ENCODE measurements at regions not wholly inside any gene's neighbourhood (a gene's known extent, or its start where the extent isn't known, plus 50 kb on each side); places are given as distances from the start of the nearest gene placed in this dataset.

DNA sequence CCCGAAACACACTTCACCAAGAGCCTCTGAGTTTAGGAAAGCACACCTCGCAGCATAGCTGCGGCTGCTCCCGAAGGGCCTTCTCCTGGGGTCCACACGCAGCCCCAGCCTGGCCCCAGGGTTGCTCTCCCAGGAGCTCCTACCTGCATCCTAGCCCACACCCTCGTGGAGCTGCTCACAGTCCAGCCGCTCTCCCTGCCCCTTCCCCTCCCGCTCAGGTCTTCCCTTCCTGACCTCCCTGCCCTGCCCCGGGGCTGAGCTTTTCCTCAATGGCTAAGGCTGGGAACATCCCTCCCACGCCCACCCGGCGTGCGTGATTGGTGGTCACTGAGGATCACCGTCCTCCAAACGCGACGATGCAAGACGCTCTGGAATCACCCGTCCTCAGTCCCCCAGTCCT, 205.8 kb downstream of the FNDC1 start:
- in situ Hi-C loops (cut with MboI; ENCODE audit: low pct_ligation_motif_present in 1 of 4, low pct_unique_long_range_greater_than_20kb in 1 of 4, low sequenced_read_pairs in 3 of 4): no loop called here
- TF ChIP-seq POLR2AphosphoS5 (IDR thresholded peaks at IDR 0.05): no peak
- no peak for TF ChIP-seq POLR2A (IDR thresholded peaks at IDR 0.05)
- no peaks in the 10 kb centered on the region for H3K36me3 ChIP-seq
- intact Hi-C loops (cut with DNase I; ENCODE audit: low total_unique reads): no loop called here
- no peak overlapping the region for H3K4me3 ChIP-seq
- WGBS, 2 donors (ENCODE audit: low coverage in 1 of 2): 90% methylated on average over 19 of the region's 19 CpGs; no CpG with 5 or more reads in 1 of the 2 donors
- H3K9me3 ChIP-seq: no peaks in the 10 kb centered on the region
- H3K27ac ChIP-seq: no peak overlapping the region
- no peaks in the 10 kb centered on the region for H3K27me3 ChIP-seq
- H3K4me1 ChIP-seq: no peaks in the 10 kb centered on the region
- no peak for DNase-seq

DNA sequence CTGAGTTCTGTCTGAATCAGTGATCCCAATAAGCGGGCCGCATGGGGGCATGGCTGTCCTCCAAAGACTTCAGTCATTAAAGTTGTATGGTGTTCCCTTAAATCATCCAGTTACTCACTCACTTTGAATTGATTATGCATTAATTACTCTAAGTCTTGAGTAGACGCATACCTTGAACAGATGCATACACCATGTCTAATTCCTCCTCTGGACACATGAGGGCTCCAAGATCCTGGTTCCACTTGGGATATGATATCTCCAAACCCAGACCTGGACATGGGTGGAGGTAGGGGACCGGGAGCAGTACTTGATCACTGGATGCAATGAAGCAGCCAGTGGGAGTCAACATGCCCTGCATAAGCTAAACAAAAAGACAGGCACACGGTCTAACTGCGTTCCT, 204.5 kb downstream of the FNDC1 start:
- no peaks in the 10 kb centered on the region for H3K4me1 ChIP-seq
- intact Hi-C loops (cut with DNase I; ENCODE audit: low total_unique reads): no loop called here
- TF ChIP-seq POLR2AphosphoS5 (IDR thresholded peaks at IDR 0.05): no peak
- TF ChIP-seq, protein P1, sequence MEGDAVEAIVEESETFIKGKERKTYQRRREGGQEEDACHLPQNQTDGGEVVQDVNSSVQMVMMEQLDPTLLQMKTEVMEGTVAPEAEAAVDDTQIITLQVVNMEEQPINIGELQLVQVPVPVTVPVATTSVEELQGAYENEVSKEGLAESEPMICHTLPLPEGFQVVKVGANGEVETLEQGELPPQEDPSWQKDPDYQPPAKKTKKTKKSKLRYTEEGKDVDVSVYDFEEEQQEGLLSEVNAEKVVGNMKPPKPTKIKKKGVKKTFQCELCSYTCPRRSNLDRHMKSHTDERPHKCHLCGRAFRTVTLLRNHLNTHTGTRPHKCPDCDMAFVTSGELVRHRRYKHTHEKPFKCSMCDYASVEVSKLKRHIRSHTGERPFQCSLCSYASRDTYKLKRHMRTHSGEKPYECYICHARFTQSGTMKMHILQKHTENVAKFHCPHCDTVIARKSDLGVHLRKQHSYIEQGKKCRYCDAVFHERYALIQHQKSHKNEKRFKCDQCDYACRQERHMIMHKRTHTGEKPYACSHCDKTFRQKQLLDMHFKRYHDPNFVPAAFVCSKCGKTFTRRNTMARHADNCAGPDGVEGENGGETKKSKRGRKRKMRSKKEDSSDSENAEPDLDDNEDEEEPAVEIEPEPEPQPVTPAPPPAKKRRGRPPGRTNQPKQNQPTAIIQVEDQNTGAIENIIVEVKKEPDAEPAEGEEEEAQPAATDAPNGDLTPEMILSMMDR (IDR thresholded peaks at IDR 0.05): no peak
- TF ChIP-seq POLR2A (IDR thresholded peaks at IDR 0.05): no peak
- no peak for TF ChIP-seq EP300 (IDR thresholded peaks at IDR 0.05; ENCODE audit: low read depth)

DNA sequence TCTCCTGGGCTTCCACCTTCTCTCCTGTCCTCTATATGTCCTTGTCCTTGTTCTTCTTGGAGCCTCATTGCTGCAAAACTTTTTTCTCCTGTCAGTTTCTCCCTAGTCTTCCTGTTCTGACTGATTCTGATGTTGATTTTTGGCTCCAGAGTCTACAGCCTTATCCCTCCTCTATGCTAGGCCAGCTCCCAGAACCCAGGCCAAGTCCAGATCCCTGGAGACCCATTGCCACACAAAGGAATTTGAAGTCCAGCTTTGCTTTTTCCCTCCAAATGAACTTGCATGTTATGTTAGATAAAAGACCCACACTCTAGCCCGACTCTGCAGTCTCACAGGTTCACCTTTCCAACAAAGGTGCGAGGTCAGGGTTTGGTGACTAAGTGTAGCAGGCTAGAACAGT, 203.1 kb downstream of the FNDC1 start:
- Histone ChIP-seq H3K36me3 (no peaks in the 10 kb centered on the region), H3K4me1 (no peaks in the 10 kb centered on the region), H3K27me3 (no peaks in the 10 kb centered on the region), H3K4me3 (no peak overlapping the region), H3K27ac (no peak overlapping the region), H3K9me3 (peaks cover 0 to 4% of the 10 kb centered on the region in 2 donors)
- 40 to 60% methylated on average over 1 to 2 of the region's 2 CpGs for WGBS, 2 donors (ENCODE audit: low coverage in 1 of 2)
- DNase-seq: no peak
- intact Hi-C loops (cut with DNase I; ENCODE audit: low total_unique reads) (no loop called here), in situ Hi-C loops (cut with MboI; ENCODE audit: low pct_ligation_motif_present in 1 of 4, low pct_unique_long_range_greater_than_20kb in 1 of 4, low sequenced_read_pairs in 3 of 4) (no loop called here)
- TF ChIP-seq EP300 (IDR thresholded peaks at IDR 0.05; ENCODE audit: low read depth) (no peak), POLR2AphosphoS5 (IDR thresholded peaks at IDR 0.05) (no peak), POLR2A (IDR thresholded peaks at IDR 0.05) (no peak)
- TF ChIP-seq, protein P1 (IDR thresholded peaks at IDR 0.05): no peak

More for the DNA sequence above, 204.5 kb downstream of the FNDC1 start:
- DNase-seq: no peak
- H3K27me3 ChIP-seq: no peaks in the 10 kb centered on the region
- WGBS, 2 donors (ENCODE audit: low coverage in 1 of 2): 81 to 87% methylated on average over 4 to 6 of the region's 6 CpGs
- H3K4me3 ChIP-seq: no peak overlapping the region
- peaks cover 0 to 4% of the 10 kb centered on the region in 2 donors for H3K9me3 ChIP-seq
- no peaks in the 10 kb centered on the region for H3K36me3 ChIP-seq
- in situ Hi-C loops (cut with MboI; ENCODE audit: low pct_ligation_motif_present in 1 of 4, low pct_unique_long_range_greater_than_20kb in 1 of 4, low sequenced_read_pairs in 3 of 4): no loop called here
- H3K27ac ChIP-seq: no peak overlapping the region

DNA sequence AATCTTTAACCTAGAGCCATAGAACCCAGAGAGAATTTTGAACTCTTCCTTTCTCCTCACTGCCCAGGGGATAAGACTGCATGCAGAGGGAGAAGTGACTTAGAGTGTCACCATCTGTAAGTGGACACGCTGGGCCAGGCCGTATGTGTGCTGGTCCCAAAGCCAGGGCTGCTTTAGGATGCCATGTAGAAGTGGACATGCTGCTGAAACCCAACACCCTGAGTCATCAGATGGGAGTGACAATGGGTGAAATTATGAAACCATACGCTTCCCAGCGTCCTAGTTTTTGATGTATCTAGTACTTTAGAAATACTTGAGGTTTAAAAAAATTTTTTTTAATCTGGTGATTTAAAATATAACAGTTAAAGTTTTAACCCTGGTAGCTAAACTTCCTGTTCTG, 191.1 kb downstream of the FNDC1 start:
- in situ Hi-C loops (cut with MboI; ENCODE audit: low pct_ligation_motif_present in 1 of 4, low pct_unique_long_range_greater_than_20kb in 1 of 4, low sequenced_read_pairs in 3 of 4): no loop called here
- no peaks in the 10 kb centered on the region for H3K4me1 ChIP-seq
- intact Hi-C loops (cut with DNase I; ENCODE audit: low total_unique reads): no loop called here
- no peak for DNase-seq
- TF ChIP-seq, protein P1 (IDR thresholded peaks at IDR 0.05): no peak
- TF ChIP-seq EP300 (IDR thresholded peaks at IDR 0.05; ENCODE audit: low read depth): no peak
- TF ChIP-seq POLR2A (IDR thresholded peaks at IDR 0.05): no peak
- TF ChIP-seq POLR2AphosphoS5 (IDR thresholded peaks at IDR 0.05): no peak
- H3K27me3 ChIP-seq: no peaks in the 10 kb centered on the region
- H3K27ac ChIP-seq: no peak overlapping the region
- H3K9me3 ChIP-seq: no peaks in the 10 kb centered on the region
- H3K36me3 ChIP-seq: no peaks in the 10 kb centered on the region
- WGBS, 2 donors (ENCODE audit: low coverage in 1 of 2): 40 to 86% methylated on average over 1 to 4 of the region's 4 CpGs
- no peak overlapping the region for H3K4me3 ChIP-seq

DNA sequence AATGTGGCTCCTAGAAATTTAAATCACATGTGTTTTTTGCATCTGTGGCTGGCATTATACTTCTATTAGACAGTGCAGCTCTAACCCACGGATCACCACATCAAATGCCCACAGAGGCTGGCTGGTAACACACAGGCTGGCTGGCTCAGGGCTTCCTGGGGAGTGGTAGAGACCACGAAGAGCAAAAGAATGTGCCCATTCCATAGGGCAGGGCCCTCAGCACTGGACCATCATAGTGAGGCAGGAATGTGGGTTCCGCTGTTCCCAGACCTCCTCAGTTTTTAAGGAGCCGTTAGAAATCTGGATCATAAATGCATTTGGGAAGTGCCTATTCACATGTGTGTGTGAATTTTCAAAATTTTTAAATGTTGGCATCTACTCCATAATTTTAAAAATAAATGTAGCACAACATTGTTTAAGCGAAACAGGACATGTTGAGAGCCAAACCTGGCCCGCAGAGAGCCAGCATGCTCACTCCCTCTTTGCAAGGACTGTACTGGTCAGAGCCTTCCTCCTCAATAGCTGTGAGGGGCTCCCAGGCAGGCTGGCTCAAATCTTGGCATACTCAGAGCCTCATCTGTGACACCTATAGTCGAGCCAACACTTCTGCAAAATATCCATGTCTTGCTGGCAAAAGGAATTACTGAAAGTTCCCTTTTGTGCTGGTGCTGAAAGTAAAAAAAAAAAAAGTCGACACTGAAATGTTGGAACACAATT, 190.5 kb downstream of the FNDC1 start:
- Histone ChIP-seq H3K36me3 (no peaks in the 10 kb centered on the region), H3K9me3 (no peaks in the 10 kb centered on the region), H3K27ac (no peak overlapping the region), H3K4me1 (no peaks in the 10 kb centered on the region), H3K27me3 (no peaks in the 10 kb centered on the region), H3K4me3 (no peak overlapping the region)
- TF ChIP-seq, protein P1 (IDR thresholded peaks at IDR 0.05): no peak
- TF ChIP-seq POLR2A (IDR thresholded peaks at IDR 0.05) (no peak), POLR2AphosphoS5 (IDR thresholded peaks at IDR 0.05) (no peak), EP300 (IDR thresholded peaks at IDR 0.05; ENCODE audit: low read depth) (no peak)
- WGBS, 2 donors (ENCODE audit: low coverage in 1 of 2): 40 to 70% methylated on average over 3 to 8 of the region's 8 CpGs
- no peak for DNase-seq
- in situ Hi-C loops (cut with MboI; ENCODE audit: low pct_ligation_motif_present in 1 of 4, low pct_unique_long_range_greater_than_20kb in 1 of 4, low sequenced_read_pairs in 3 of 4): no loop called here
- intact Hi-C loops (cut with DNase I; ENCODE audit: low total_unique reads): no loop called here

Measured in transverse colon (tissue), 4 donors.